GM12865 (cell line): ENCODE measurements at regions not wholly inside any gene's neighbourhood (a gene's known extent, or its start where the extent isn't known, plus 50 kb on each side); places are given as distances from the start of the nearest gene placed in this dataset.
"Not testable (repeated sequence)": the region's sequence is repeated elsewhere in the genome, so short reads cannot be mapped to it uniquely, and the experiment has no call there.

Experiments used
- DNase-seq: peaks from one replicate; pipeline ENCODE4 v3.0.0; 2010; ENCODE audit warnings: low read depth
- H3K4me3 ChIP-seq: 2 replicates; pipeline ENCODE4 v1.5.1; 2011; ENCODE audit warnings: mild to moderate bottlenecking, low read depth, low read length, control low read depth
- CTCF ChIP-seq: IDR thresholded peaks from 2 replicates; pipeline ENCODE4 v1.5.1; 2011; ENCODE audit warnings: low read length, control low read depth, low read depth, inconsistent platforms; ENCODE audit not compliant: insufficient read depth; ENCODE audit errors: missing control alignments

- no peak for TF ChIP-seq CTCF
- H3K4me3 ChIP-seq: no peak overlapping the region
- no peak for DNase-seq
Measured at GRCh38 chr12:131402781-131403396, 308.0 kb upstream of the SFSWAP start.

- no peak for DNase-seq
- H3K4me3 ChIP-seq: no peak overlapping the region
- TF ChIP-seq CTCF: no peak
Measured at GRCh38 chr12:131403676-131404075, 307.2 kb upstream of the SFSWAP start.

GRCh38 chr12:131404705-131405104, 306.2 kb upstream of the SFSWAP start:
- no peak for TF ChIP-seq CTCF
- no peak for DNase-seq
- no peak overlapping the region for H3K4me3 ChIP-seq

DNA sequence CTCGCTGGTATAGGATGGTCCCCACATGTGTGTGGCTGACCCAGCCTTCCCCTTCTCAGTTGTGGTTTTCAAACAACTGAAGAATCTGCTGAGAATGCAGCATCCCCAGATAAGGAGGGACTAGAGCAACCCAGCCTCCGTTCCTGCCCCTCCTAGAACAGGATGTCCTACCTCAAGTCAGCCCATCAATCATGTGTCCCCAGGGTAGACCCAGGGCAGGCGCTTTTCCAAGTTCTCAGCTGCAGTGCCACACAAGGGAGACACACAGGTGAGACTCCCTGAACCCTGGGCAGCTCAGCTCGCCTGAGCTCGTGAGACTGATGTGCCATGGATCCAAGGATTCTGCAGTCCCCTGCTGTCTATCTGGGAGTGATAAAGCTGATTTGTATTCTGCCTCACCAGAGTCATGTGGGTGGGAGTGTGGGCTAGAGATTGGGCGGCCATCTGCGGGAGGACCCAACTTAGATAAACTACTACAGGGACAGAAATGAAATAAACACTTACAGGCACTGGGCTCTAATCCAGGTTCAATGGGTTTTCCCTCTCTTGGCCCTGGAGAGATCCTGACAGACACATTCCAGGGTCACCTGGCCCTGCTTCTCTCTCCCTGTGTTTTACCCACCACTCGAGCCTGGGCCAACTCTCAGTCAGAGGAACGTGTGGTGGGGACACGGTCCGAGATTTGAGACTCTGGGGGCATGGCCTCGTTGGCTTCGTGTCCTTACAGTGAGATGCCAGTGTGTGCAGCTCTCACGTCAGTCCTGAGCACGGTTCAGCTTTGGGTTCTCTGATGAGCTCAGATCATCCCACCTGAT, 303.5 kb upstream of the SFSWAP start:
- no peak for DNase-seq
- no peak for TF ChIP-seq CTCF
- H3K4me3 ChIP-seq: no peak overlapping the region

DNA sequence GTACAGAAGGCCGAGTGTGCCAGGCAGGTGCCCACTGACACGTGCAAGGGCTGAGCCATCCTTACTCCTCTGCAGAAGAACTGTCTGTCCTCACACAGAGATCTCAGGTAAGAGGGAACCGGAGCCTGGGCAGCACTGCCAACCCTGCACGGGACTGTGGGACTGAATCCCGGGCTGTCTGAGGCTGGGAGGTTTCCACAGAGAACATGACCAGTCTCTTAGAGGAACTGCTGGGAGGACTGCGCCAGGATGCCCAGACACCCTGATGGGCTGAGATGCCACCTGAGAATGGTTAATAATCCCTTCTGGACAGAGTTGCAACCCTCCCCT, 302.9 kb upstream of the SFSWAP start:
- H3K4me3 ChIP-seq: no peak overlapping the region
- DNase-seq: no peak
- TF ChIP-seq CTCF: no peak

DNA sequence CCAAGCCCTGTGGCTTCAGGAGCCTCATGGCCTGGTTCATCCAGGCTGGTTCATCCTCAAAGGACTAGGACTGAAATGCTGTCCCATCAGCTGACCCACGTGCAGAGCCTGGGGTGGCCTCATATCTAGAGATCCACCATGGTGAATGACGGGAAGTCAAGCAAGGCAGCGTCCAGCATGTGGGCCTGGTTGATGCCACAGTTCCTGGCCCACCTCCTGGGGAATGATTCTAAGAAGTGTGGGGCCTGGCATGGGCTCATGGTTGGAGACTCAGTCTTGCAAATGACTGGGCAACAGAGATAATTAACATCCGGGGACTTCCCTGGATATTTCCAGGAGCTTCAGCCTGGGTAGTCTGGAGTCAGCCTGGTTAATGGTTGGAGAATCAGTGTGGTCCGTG, 302.4 kb upstream of the SFSWAP start:
- no peak for TF ChIP-seq CTCF
- H3K4me3 ChIP-seq: no peak overlapping the region
- no peak for DNase-seq

GRCh38 chr12:131409211-131409610, 301.7 kb upstream of the SFSWAP start:
- no peak for TF ChIP-seq CTCF
- no peak overlapping the region for H3K4me3 ChIP-seq
- no peak for DNase-seq

DNA sequence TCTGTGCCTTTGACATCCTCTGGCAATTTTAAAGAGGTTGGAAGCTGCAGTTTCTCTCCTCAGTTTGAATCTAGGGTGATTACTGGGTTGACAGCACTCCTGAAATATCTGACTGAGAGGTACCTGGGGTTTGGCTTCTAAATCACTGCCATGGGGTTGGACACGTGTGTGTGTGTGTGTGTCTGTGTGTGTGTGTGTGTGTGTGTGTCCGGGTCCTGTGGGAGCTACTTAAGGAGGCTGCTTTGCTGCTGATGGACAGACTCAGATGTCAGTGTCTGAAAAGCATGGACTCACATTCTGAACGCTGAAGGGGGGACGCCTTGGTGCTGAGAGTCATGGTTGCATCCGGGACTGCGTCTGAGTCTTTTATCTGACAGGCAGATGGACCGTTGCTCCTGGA, 299.1 kb upstream of the SFSWAP start:
- H3K4me3 ChIP-seq, DNase-seq: not testable (repeated sequence)
